PFSK-1 (cell line): ENCODE measurements at regions not wholly inside any gene's neighbourhood (a gene's known extent, or its start where the extent isn't known, plus 50 kb on each side); places are given as distances from the start of the nearest gene placed in this dataset.

Experiments used
- FOXP2 ChIP-seq: optimal IDR thresholded peaks from 2 replicates; pipeline ENCODE3; 2011; ENCODE audit warnings: borderline replicate concordance, control low read depth, inconsistent platforms; ENCODE audit not compliant: insufficient read depth; ENCODE audit errors: extremely low read length, extremely low read depth
- POLR2AphosphoS5 ChIP-seq: IDR thresholded peaks from 2 replicates; pipeline ENCODE4 v1.6.1; 2012; ENCODE audit warnings: low read depth, mild to moderate bottlenecking, control low read depth, low read length, moderate library complexity
- SIN3A ChIP-seq: IDR thresholded peaks from 2 replicates; pipeline ENCODE4 v1.6.1; 2012; ENCODE audit warnings: mild to moderate bottlenecking, low read length, moderate library complexity, borderline replicate concordance; ENCODE audit not compliant: insufficient read depth
- TAF1 ChIP-seq: IDR thresholded peaks from 2 replicates; pipeline ENCODE4 v1.6.1; 2012; ENCODE audit warnings: low read length, control low read depth, borderline replicate concordance; ENCODE audit not compliant: insufficient read depth
- TF ChIP-seq, protein P1 (sequence below), 2 experiments: IDR thresholded peaks; 2 replicates each; pipeline versions ENCODE4 v1.6.1 to v1.8.0; 2011 to 2012; ENCODE audit warnings: low read depth in 2 of 2, low read length in 2 of 2, control low read depth in 1 of 2, inconsistent platforms in 1 of 2, mild to moderate bottlenecking in 1 of 2, moderate library complexity in 1 of 2; ENCODE audit not compliant: insufficient read depth in 1 of 2

DNA sequence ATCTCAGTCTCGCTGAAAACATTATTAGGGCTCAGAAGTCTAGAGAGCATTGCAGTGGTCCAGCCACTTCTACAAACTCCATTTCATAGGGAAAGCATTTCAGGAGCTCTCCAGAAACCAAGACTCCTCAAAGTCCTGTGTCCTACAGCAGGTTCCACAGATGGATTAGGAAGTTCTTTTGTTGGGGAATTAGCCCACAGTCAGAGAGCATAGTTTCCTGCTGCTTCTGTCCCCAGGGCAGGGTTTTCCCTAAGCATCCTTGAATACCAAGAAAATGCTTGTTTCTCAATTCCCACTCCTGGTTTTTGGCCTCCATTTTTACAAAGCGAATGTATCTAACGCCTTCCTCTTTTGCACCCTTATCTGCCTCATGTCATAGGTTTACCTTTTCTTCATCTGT is 235.9 kb upstream of the PODXL start:
- TF ChIP-seq FOXP2 (no peak), TAF1 (no peak), POLR2AphosphoS5 (no peak), SIN3A (no peak)
- TF ChIP-seq, protein P1, sequence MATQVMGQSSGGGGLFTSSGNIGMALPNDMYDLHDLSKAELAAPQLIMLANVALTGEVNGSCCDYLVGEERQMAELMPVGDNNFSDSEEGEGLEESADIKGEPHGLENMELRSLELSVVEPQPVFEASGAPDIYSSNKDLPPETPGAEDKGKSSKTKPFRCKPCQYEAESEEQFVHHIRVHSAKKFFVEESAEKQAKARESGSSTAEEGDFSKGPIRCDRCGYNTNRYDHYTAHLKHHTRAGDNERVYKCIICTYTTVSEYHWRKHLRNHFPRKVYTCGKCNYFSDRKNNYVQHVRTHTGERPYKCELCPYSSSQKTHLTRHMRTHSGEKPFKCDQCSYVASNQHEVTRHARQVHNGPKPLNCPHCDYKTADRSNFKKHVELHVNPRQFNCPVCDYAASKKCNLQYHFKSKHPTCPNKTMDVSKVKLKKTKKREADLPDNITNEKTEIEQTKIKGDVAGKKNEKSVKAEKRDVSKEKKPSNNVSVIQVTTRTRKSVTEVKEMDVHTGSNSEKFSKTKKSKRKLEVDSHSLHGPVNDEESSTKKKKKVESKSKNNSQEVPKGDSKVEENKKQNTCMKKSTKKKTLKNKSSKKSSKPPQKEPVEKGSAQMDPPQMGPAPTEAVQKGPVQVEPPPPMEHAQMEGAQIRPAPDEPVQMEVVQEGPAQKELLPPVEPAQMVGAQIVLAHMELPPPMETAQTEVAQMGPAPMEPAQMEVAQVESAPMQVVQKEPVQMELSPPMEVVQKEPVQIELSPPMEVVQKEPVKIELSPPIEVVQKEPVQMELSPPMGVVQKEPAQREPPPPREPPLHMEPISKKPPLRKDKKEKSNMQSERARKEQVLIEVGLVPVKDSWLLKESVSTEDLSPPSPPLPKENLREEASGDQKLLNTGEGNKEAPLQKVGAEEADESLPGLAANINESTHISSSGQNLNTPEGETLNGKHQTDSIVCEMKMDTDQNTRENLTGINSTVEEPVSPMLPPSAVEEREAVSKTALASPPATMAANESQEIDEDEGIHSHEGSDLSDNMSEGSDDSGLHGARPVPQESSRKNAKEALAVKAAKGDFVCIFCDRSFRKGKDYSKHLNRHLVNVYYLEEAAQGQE (IDR thresholded peaks at IDR 0.05; ENCODE audit: insufficient read depth in 1 of 2, low read depth in 2 of 2, low read length in 2 of 2) = no peak

- TF ChIP-seq FOXP2 (no peak), POLR2AphosphoS5 (no peak), SIN3A (no peak), TAF1 (no peak)
- TF ChIP-seq, protein P1 (IDR thresholded peaks at IDR 0.05; ENCODE audit: insufficient read depth in 1 of 2, low read depth in 2 of 2, low read length in 2 of 2) = no peak
Observed at GRCh38 chr7:131787101-131787500, 230.7 kb upstream of the PODXL start.

GRCh38 chr7:131786204-131786603 is 229.8 kb upstream of the PODXL start:
- TF ChIP-seq SIN3A (no peak), TAF1 (no peak), FOXP2 (no peak), POLR2AphosphoS5 (no peak)
- TF ChIP-seq, protein P1 (IDR thresholded peaks at IDR 0.05; ENCODE audit: insufficient read depth in 1 of 2, low read depth in 2 of 2, low read length in 2 of 2) = no peak

- TF ChIP-seq SIN3A (no peak), POLR2AphosphoS5 (no peak), TAF1 (no peak), FOXP2 (no peak)
- TF ChIP-seq, protein P1 (IDR thresholded peaks at IDR 0.05; ENCODE audit: insufficient read depth in 1 of 2, low read depth in 2 of 2, low read length in 2 of 2) = no peak
Observed at GRCh38 chr7:131778601-131779000, 222.2 kb upstream of the PODXL start.

GRCh38 chr7:131774419-131775220 is 218.2 kb upstream of the PODXL start:
- TF ChIP-seq SIN3A (no peak), POLR2AphosphoS5 (no peak), TAF1 (no peak), FOXP2 (no peak)
- TF ChIP-seq, protein P1 (IDR thresholded peaks at IDR 0.05; ENCODE audit: insufficient read depth in 1 of 2, low read depth in 2 of 2, low read length in 2 of 2) = no peak
